ENCODE measurements at regions not wholly inside any gene's neighbourhood (a gene's known extent, or its start where the extent isn't known, plus 50 kb on each side); places are given as distances from the start of the nearest gene placed in this dataset.

DNA sequence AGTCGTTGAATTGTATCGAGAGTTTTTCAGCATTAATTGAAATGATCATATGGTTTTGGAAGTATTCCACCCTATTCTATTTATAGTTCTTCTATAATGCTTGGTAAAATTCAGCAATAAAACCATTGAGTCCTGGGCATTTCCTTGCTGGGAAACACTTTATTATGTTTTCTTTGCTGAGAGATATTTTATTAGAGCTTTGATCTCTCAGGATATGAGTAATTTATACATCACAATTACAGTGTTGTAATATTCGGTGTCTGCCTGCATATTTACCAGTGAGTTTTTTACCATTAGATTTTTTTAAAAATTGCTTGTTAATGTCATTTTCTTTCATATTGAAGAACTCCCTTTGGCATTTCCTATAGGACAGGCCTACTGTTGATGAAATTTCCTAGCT, 402.7 kb upstream of the FSIP2 start:
- no peak overlapping the region for H3K27ac ChIP-seq
- TF ChIP-seq ZFX (IDR thresholded peaks at IDR 0.05), result no peak
- TF ChIP-seq, protein P1, sequence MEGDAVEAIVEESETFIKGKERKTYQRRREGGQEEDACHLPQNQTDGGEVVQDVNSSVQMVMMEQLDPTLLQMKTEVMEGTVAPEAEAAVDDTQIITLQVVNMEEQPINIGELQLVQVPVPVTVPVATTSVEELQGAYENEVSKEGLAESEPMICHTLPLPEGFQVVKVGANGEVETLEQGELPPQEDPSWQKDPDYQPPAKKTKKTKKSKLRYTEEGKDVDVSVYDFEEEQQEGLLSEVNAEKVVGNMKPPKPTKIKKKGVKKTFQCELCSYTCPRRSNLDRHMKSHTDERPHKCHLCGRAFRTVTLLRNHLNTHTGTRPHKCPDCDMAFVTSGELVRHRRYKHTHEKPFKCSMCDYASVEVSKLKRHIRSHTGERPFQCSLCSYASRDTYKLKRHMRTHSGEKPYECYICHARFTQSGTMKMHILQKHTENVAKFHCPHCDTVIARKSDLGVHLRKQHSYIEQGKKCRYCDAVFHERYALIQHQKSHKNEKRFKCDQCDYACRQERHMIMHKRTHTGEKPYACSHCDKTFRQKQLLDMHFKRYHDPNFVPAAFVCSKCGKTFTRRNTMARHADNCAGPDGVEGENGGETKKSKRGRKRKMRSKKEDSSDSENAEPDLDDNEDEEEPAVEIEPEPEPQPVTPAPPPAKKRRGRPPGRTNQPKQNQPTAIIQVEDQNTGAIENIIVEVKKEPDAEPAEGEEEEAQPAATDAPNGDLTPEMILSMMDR (conservative IDR thresholded peaks at IDR 0.05), result no peak

DNA sequence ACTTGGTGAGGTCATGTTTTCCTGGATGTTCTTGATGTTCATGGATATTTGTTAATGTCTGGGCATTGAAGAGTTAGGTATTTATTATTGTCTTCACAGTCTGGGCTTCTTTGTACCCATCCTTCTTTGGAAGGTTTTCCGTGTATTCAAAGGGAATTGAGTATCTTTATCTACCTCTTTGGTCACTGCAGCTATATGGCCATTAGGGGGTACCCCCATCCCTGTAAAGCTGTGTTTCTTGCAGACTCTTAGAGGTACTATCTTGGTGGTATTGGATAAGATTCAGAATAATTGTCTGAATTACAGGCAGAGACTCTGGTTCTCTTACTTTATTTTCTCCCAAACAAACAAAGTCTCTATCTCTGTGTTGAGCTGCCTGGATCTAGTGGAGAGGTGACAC, 401.6 kb upstream of the FSIP2 start:
- TF ChIP-seq, protein P1 (conservative IDR thresholded peaks at IDR 0.05), result no peak
- TF ChIP-seq ZFX (IDR thresholded peaks at IDR 0.05), result no peak
- no peak overlapping the region for H3K27ac ChIP-seq

DNA sequence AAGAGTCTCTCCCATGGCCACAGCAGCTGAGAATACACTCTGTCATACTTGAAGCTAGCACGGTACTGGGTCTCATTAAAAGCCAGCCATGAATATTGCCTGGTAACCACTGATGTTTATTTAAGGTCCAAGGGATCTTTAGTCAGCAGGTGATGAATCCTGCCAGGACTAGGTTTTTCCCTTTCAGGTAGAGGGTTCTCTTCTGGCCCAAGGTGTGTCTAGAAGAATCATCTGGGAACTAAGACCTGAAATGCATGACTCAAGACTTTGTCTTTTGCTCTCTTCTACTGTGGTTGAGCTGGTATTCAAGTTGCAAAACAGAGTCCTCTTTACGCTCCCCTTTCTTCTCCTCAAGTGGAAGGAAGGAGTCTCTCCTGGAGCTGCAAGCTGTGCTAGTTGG, 400.5 kb upstream of the FSIP2 start:
- no peak for TF ChIP-seq ZFX (IDR thresholded peaks at IDR 0.05)
- TF ChIP-seq, protein P1 (conservative IDR thresholded peaks at IDR 0.05), result no peak
- H3K27ac ChIP-seq, result no peak overlapping the region

DNA sequence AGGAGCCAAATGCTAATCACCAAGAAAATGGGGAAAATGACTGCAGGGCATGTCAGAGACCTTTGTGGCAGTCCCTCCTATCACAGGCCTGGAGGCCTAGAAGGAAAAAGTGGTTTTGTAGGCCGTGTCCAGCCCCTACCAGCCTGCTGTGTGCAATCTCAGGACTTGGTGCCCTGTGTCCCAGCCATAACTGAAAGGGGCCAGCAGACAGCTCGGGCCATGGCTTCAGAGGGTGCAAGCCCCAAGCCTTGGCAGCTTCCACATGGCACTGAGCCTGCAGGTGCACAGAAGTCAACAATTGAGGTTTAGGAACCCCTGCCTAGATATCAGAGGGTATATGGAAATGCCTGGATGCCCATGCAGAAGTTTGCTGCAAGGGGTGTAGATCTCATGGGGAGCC, 391.2 kb upstream of the FSIP2 start:
- H3K27ac ChIP-seq, result no peak overlapping the region
- TF ChIP-seq, protein P1 (conservative IDR thresholded peaks at IDR 0.05), result no peak
- no peak for TF ChIP-seq ZFX (IDR thresholded peaks at IDR 0.05)

DNA sequence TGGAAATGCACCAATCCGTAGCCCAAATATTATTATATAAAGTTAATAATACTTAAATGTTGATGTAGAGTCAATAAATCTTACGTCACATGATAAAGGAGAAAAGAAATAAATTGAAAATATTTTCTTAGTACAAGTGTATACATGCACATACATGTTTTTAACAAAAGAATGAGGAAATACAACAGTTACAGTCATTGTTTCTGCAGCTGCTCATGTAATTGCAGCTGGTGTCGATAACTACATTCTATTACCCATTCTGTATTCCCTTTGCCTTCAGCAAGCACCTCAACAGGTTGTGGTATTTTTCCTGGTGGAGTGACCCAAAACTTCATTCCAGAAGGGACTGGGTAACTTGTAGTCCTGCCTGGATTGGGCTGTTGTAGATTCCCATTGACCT, 377.8 kb upstream of the FSIP2 start:
- TF ChIP-seq, protein P1 (conservative IDR thresholded peaks at IDR 0.05), result no peak
- no peak for TF ChIP-seq ZFX (IDR thresholded peaks at IDR 0.05)
- no peak overlapping the region for H3K27ac ChIP-seq

DNA sequence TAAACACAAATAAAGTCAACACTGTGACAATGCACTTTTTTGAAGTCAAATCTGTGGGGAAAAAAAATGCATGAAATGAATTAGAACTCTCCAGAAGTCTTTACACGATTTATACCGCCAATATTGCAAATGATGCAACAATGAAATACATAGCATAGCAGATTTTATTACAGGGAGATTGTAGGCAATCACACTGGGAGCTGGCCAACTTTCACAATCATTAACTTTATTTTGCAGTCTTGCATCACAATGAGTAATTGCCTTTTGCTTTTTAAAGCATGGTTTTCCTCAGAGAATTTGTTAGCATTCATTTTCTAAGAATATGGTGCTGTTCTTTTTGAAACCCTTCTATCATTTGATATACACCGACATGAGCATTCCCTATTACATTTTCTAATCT, 366.4 kb upstream of the FSIP2 start:
- no peak overlapping the region for H3K27ac ChIP-seq
- TF ChIP-seq, protein P1 (conservative IDR thresholded peaks at IDR 0.05), result no peak
- TF ChIP-seq ZFX (IDR thresholded peaks at IDR 0.05), result no peak

DNA sequence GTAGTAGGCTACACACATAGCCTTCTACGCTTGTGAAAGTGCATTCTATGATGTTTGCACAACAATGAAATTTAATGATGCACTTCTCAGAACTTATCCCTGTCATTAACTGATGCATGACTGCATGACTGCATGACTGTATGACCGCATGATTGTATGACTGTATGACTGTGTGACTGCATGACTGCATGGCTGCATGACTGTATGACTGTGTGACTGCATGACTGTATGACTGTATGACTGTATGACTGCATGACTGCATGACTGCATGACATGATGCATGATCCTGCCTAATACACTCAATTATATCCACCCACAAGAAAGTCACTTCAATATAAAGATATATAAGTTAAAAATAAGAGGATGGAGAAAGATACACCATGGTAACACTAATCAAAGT, 365.4 kb upstream of the FSIP2 start:
- no peak for TF ChIP-seq ZFX (IDR thresholded peaks at IDR 0.05)
- H3K27ac ChIP-seq, result no peak overlapping the region

DNA sequence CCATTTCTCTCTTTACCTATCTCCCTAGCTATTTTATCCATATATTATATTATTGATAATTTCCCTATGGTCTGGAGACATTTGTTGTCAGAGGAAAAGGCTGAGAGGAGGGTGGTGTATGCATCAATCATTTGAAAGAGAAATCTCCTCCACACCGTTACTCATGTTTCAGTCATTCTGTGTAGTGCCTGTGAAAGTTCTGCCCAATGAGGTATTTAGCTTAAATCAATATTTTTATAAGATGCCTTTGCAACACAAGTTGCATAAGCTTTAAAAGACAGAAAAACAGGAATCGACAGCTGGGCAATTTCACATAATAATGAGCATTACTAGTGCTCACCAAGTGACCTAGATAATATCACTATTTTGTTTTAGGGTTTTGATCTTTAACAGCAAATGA, 363.7 kb upstream of the FSIP2 start:
- TF ChIP-seq, protein P1 (conservative IDR thresholded peaks at IDR 0.05), result no peak
- no peak for TF ChIP-seq ZFX (IDR thresholded peaks at IDR 0.05)
- H3K27ac ChIP-seq, result no peak overlapping the region

All from C4-2B (cell line).